Left ventricle myocardium inferior (tissue), 1 donor: ENCODE measurements at regions not wholly inside any gene's neighbourhood (a gene's known extent, or its start where the extent isn't known, plus 50 kb on each side); places are given as distances from the start of the nearest gene placed in this dataset.

Experiments
- DNase-seq: peaks from one replicate; pipeline ENCODE4 v3.0.0-alpha.2; 2020
- H3K27ac ChIP-seq: fragments of 200-600 bp; replicated peaks from 2 replicates; pipeline ENCODE4 v1.8.0; 2021
- H3K27me3 ChIP-seq: fragments of 200-600 bp; 2 replicates; pipeline ENCODE4 v1.8.0; 2021; ENCODE audit warnings: low read depth
- H3K36me3 ChIP-seq: fragments of 200-600 bp; 2 replicates; pipeline ENCODE4 v1.8.0; 2021
- H3K4me1 ChIP-seq: fragments of 200-600 bp; 2 replicates; pipeline ENCODE4 v1.8.0; 2021
- H3K4me3 ChIP-seq: fragments of 200-600 bp; 2 replicates; pipeline ENCODE4 v1.8.0; 2021; ENCODE audit warnings: mild to moderate bottlenecking, moderate library complexity
- H3K9me3 ChIP-seq: fragments of 200-600 bp; replicated peaks from 2 replicates; pipeline ENCODE4 v1.8.0; 2021
- intact Hi-C: fragments of 100-400 bp; cut with micrococcal nuclease; formaldehyde crosslinking; loops from one replicate; pipeline ENCODE4 v1.11.0; 2022
- TF ChIP-seq, protein P1 (sequence below): fragments of 200-600 bp; IDR thresholded peaks from 2 replicates; pipeline ENCODE4 v1.8.0; 2021; ENCODE audit warnings: antibody characterized with exemption, mild to moderate bottlenecking, borderline replicate concordance
- donor health status: DM: no; HTN: yes; CAD: no; lungs with severe emphysema.

DNA sequence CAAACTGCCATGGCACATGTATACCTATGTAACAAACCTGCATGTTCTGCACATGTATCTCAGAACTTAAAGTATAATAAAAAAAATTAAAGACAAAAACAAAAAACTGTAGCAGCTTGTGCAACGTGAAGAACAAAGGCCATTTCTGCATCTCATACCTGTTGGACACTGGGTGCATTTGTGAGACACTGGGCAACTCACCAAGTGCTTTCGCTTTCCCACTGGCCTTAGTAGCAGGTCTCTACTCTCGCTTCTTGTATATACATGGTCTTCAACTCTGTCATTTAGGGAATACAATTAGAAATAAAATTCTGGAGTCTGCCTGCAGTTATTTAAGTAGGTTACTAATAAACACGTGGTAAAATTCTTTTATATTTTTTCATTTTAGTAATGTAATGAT lies 423.8 kb downstream of the CBLN4 start:
- Histone ChIP-seq H3K27me3 (no peaks in the 10 kb centered on the region), H3K36me3 (no peaks in the 10 kb centered on the region), H3K4me1 (no peaks in the 10 kb centered on the region), H3K4me3 (no peak overlapping the region), H3K27ac (no peak overlapping the region), H3K9me3 (no peaks in the 10 kb centered on the region)
- DNase-seq, result no peak
- intact Hi-C loops, result no loop called here
- TF ChIP-seq, protein P1, sequence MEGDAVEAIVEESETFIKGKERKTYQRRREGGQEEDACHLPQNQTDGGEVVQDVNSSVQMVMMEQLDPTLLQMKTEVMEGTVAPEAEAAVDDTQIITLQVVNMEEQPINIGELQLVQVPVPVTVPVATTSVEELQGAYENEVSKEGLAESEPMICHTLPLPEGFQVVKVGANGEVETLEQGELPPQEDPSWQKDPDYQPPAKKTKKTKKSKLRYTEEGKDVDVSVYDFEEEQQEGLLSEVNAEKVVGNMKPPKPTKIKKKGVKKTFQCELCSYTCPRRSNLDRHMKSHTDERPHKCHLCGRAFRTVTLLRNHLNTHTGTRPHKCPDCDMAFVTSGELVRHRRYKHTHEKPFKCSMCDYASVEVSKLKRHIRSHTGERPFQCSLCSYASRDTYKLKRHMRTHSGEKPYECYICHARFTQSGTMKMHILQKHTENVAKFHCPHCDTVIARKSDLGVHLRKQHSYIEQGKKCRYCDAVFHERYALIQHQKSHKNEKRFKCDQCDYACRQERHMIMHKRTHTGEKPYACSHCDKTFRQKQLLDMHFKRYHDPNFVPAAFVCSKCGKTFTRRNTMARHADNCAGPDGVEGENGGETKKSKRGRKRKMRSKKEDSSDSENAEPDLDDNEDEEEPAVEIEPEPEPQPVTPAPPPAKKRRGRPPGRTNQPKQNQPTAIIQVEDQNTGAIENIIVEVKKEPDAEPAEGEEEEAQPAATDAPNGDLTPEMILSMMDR, result no peak

DNA sequence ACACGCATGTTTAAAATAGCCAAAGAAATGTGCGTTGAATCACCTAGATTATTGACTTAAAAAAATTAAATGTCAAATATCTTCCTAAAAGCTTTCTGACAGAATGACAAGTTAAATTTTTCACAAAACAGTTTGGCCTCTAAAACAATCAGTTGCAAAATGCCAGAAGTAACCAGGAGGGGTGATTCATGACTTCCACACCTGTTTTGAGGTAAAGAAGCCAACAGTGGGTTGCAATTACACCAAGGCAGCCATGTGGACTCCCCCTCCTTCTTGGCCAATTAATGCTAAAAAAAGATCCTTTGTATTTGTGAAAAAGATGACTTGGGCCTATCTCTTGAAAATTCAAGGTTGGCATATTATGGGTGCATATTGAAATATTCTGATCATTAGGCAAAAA lies 424.8 kb downstream of the CBLN4 start:
- Histone ChIP-seq H3K27me3 (no peaks in the 10 kb centered on the region), H3K4me1 (no peaks in the 10 kb centered on the region), H3K36me3 (no peaks in the 10 kb centered on the region), H3K4me3 (no peak overlapping the region), H3K9me3 (no peaks in the 10 kb centered on the region), H3K27ac (no peak overlapping the region)
- TF ChIP-seq, protein P1, result no peak
- DNase-seq, result no peak
- intact Hi-C loops, result no loop called here

DNA sequence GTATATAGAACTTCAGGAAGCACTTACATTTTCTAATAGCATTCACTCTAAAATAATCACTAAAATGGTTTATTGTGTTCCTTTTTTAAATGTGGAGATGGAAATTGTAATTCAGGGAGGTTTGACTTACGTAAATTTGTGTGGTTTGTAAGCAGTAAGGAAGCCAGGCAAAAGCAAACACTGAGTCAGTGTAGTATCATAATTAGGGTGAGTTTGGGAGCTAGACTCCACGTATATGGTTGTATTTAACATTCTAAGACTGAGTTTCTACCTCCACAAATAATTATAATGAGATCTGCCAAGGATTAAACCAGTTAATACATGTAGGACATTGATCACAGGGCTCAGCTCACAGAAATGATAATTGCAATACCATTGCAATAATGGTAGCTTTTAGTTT lies 425.5 kb downstream of the CBLN4 start:
- Histone ChIP-seq H3K36me3 (no peaks in the 10 kb centered on the region), H3K9me3 (no peaks in the 10 kb centered on the region), H3K4me3 (no peak overlapping the region), H3K27me3 (no peaks in the 10 kb centered on the region), H3K27ac (no peak overlapping the region), H3K4me1 (no peaks in the 10 kb centered on the region)
- DNase-seq, result no peak
- TF ChIP-seq, protein P1, result no peak
- intact Hi-C loops, result no loop called here

DNA sequence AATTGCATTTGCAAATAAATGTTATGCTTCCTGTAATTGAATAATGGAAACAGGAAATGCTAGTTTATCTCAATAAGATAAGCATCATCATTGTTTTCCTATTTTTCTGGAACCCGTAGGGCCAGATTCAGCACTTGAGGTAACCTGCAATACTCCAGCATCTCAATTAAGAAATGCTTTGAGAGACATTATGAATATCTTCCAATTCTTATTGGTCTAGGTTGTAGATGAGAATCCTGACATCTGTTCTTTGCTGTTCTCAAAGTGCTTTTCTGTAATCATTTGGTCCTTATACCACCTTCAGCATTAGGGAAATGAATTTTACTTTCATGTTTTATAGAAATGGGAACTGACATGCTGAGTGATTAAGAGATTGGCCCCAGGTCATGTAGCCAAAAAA lies 428.3 kb downstream of the CBLN4 start:
- no peak for DNase-seq
- H3K4me3 ChIP-seq, result no peak overlapping the region
- no peaks in the 10 kb centered on the region for H3K36me3 ChIP-seq
- H3K9me3 ChIP-seq, result no peaks in the 10 kb centered on the region
- H3K27ac ChIP-seq, result no peak overlapping the region
- TF ChIP-seq, protein P1, result no peak
- H3K27me3 ChIP-seq, result no peaks in the 10 kb centered on the region
- intact Hi-C loops, result no loop called here
- no peaks in the 10 kb centered on the region for H3K4me1 ChIP-seq

DNA sequence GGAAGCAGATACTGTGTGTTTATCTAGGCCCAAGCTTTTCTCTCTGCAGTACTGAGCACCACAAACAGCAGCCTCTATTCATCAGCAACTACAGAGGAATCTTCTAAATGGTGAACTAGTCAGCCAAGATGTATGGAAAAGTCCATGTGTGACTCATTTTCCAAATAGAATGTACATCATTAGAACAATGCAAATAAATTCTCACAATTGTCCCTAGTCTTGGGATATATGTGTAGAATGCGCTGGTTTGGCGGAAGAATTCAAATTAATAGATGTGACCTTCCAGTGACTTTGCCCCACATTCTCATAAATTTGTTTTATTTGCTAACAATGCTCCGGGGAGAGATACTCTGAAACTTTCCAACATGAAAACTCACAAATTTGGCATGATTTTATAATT lies 436.2 kb downstream of the CBLN4 start:
- Histone ChIP-seq H3K27ac (no peak overlapping the region), H3K4me3 (no peak overlapping the region), H3K27me3 (no peaks in the 10 kb centered on the region), H3K36me3 (no peaks in the 10 kb centered on the region), H3K4me1 (no peaks in the 10 kb centered on the region), H3K9me3 (no peaks in the 10 kb centered on the region)
- no peak for DNase-seq
- TF ChIP-seq, protein P1, result no peak
- intact Hi-C loops, result no loop called here

DNA sequence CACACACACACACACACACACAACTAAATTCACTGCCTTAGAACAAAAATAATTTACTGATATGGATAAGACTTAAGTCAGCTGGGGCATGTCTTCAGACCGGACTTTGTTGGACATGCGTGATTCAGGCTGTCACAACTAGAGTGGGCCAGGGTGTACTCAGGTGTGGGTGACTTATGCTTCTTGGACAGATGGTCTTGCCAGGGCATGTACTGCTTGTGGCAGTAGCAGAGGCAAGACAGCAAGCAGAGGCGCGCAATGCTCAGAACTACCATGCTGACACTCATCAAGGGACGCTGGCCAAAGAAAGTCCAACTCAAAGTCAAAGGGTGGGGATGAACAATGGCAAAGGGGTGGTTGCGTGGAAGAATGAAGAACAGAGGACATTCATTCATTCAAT lies 437.5 kb downstream of the CBLN4 start:
- DNase-seq, result no peak
- TF ChIP-seq, protein P1, result no peak
- Histone ChIP-seq H3K27ac (no peak overlapping the region), H3K9me3 (no peaks in the 10 kb centered on the region), H3K4me1 (no peaks in the 10 kb centered on the region), H3K27me3 (no peaks in the 10 kb centered on the region), H3K4me3 (no peak overlapping the region), H3K36me3 (no peaks in the 10 kb centered on the region)
- intact Hi-C loops, result no loop called here
